ENCODE measurements at regions not wholly inside any gene's neighbourhood (a gene's known extent, or its start where the extent isn't known, plus 50 kb on each side); places are given as distances from the start of the nearest gene placed in this dataset.

GRCh38 chr17:14715561-14715960, 414.7 kb downstream of the HS3ST3B1 start:
- intact Hi-C loops (cut with micrococcal nuclease), result no loop called here
- BruUV-seq (replicated peaks), result no TSS peak
- ATAC-seq (no peak), DNase-seq (ENCODE audit: low read depth, low spot score) (no peak)
- H3K4me3 ChIP-seq (replicated peaks in 1 of 2; ENCODE audit: low read depth in 1 of 2, low read length in 2 of 2), result no peak overlapping the region
- peaks cover 0 to 4% of the 10 kb centered on the region in 2 experiments; a peak in 1 of 4 replicates for H3K9me3 ChIP-seq (ENCODE audit: control insufficient read depth in 1 of 2, insufficient read depth in 1 of 2, low read depth in 1 of 2, low read length in 2 of 2)
- no peak overlapping the region for H3K27ac ChIP-seq (ENCODE audit: low read depth, low read length)
- no peak for TF ChIP-seq CBX3 (IDR thresholded peaks at IDR 0.05; ENCODE audit: low read depth)
- no peak for TF ChIP-seq EZH2 (IDR thresholded peaks at IDR 0.05)
- TF ChIP-seq ZNF274 (IDR thresholded peaks at IDR 0.05; ENCODE audit: low read depth, low read length), result no peak
- TF ChIP-seq SRF (IDR thresholded peaks at IDR 0.05; ENCODE audit: low read depth), result no peak
- TF ChIP-seq EGR1 (IDR thresholded peaks at IDR 0.05; ENCODE audit: low read depth), result no peak
- no peak for TF ChIP-seq POLR2A (IDR thresholded peaks at IDR 0.05; ENCODE audit: borderline replicate concordance, extremely low read depth, insufficient read depth, insufficient read length)
- TF ChIP-seq ATF3 (IDR thresholded peaks at IDR 0.05), result no peak
- no peak for TF ChIP-seq ZBTB33 (IDR thresholded peaks at IDR 0.05; ENCODE audit: extremely low read depth, insufficient replicate concordance, low read length)
- TF ChIP-seq ZFX (IDR thresholded peaks at IDR 0.05), result no peak
- TF ChIP-seq FOSL1 (IDR thresholded peaks at IDR 0.05; ENCODE audit: low read depth), result no peak
- no peak for TF ChIP-seq ELF1 (IDR thresholded peaks at IDR 0.05; ENCODE audit: borderline replicate concordance, low read depth)
- no peak for TF ChIP-seq SP1 (IDR thresholded peaks at IDR 0.05; ENCODE audit: low read depth)
- no peak for TF ChIP-seq REST (IDR thresholded peaks at IDR 0.05; ENCODE audit: low read depth)
- no peak for TF ChIP-seq RAD21 (IDR thresholded peaks at IDR 0.05; ENCODE audit: low read depth)
- TF ChIP-seq YY1 (IDR thresholded peaks at IDR 0.05; ENCODE audit: extremely low read depth, insufficient replicate concordance, low read depth, low read length), result no peak
- TF ChIP-seq POLR2AphosphoS5 (IDR thresholded peaks at IDR 0.05; ENCODE audit: low read depth, low read length), result no peak
- H3K27me3 ChIP-seq (ENCODE audit: insufficient read depth, low read length), result no peaks in the 10 kb centered on the region
- RAD21 ChIA-PET (ENCODE audit: low non-redundant PET in 1 of 2, low total read pairs in 2 of 2, uncharacterized antibody in 2 of 2, unreplicated experiment in 2 of 2), result no interaction called here
- no peaks in the 10 kb centered on the region for H3K36me3 ChIP-seq (ENCODE audit: control insufficient read depth in 1 of 2, insufficient read depth in 2 of 2, low read length in 2 of 2)
- no peaks in the 10 kb centered on the region for H4K20me1 ChIP-seq (ENCODE audit: insufficient read depth)
- CTCF ChIA-PET, result no interaction called here
- no peak overlapping the region for H3K4me2 ChIP-seq (ENCODE audit: low read length)
- POLR2A ChIA-PET, result no interaction called here
- no peak overlapping the region for H2AFZ ChIP-seq (ENCODE audit: low read depth, low read length, poor library complexity, severe bottlenecking)
- no peaks in the 10 kb centered on the region for H3K79me2 ChIP-seq (ENCODE audit: insufficient read depth, low read length)
- H3K9me2 ChIP-seq (ENCODE audit: insufficient read depth), result no peaks in the 10 kb centered on the region
- H3K4me1 ChIP-seq (ENCODE audit: control insufficient read depth in 1 of 2, insufficient read depth in 2 of 2, low read length in 2 of 2), result no peaks in the 10 kb centered on the region
- H3K9ac ChIP-seq (ENCODE audit: low read length), result no peak overlapping the region
